ENCODE measurements at regions not wholly inside any gene's neighbourhood (a gene's known extent, or its start where the extent isn't known, plus 50 kb on each side); places are given as distances from the start of the nearest gene placed in this dataset.

DNA sequence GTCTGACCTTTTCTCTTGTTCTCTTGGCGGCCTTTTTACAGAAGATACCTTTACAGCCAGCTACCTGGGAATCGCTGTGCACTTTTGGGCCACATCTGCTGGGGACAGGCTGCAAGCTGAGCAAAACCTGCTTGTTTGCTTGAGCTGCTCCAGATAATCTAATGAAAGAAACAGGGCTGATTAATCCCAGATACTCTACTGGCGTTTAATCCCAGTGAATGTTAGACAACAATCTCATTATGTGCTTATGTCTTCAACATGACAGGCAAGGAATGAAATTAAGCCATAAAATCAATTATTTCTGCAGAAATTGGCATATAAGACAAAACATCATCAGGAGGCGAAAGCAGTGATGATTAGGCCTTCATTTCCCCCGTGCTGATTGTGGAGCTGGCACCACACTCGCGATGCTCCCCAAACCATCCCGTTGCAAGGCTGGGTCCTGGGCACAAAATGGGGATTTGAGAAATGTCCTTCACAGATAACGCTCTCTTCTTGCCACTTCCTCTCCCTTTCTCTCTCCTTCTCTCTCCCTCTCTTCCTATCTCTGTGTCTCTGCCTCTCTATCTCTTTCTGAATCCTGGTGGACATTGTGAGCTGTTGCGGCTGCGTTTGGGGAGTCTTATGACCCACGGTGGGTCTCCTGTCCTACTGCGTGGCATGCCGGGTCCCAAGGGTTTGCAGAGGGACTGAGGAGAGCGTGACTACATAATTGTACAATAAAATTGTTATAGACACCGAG, 1053.8 kb downstream of the TBC1D22A start:
- H3K4me3 ChIP-seq (ENCODE audit: low read depth in 1 of 2, low read length in 2 of 2) = no peak overlapping the region
- peaks cover 0 to 3% of the 10 kb centered on the region in 2 donors for H3K27me3 ChIP-seq (ENCODE audit: control insufficient read depth in 1 of 2, insufficient read depth in 2 of 2, low read length in 2 of 2)
- no peaks in the 10 kb centered on the region for H3K4me1 ChIP-seq (ENCODE audit: control insufficient read depth in 1 of 2, insufficient read depth in 2 of 2, low read length in 2 of 2)
- H3K9me3 ChIP-seq (ENCODE audit: control insufficient read depth in 1 of 2, low read length in 2 of 2) = peaks cover 0 to 19% of the 10 kb centered on the region in 2 donors
- H3K9ac ChIP-seq (ENCODE audit: low read depth in 1 of 2, low read length in 2 of 2) = no peak overlapping the region
- H3K27ac ChIP-seq (ENCODE audit: low read depth, low read length) = no peak overlapping the region
- no peaks in the 10 kb centered on the region for H3K36me3 ChIP-seq (ENCODE audit: control insufficient read depth in 1 of 2, insufficient read depth in 2 of 2, low read length in 2 of 2)

DNA sequence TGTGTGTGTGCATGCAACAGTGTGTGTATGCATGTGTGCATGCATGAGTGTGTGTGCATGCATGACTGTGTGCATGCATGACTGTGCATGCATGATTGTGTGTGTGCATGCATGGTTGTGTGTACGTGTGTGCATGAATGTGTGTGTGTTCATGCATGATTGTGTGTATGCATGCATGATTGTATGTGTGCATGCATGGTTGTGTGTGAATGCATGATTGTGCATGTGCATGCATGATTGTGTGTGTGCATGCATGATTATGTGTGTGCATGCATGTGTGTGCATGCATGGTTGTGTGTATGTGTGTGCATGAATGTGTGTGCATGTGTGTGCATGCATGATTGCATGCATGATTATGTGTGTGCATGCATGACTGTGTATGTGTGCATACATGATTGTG, 1052.0 kb downstream of the TBC1D22A start:
- Histone ChIP-seq H3K4me3 (ENCODE audit: low read depth in 1 of 2, low read length in 2 of 2) (no peak overlapping the region), H3K27ac (ENCODE audit: low read depth, low read length) (no peak overlapping the region), H3K9me3 (ENCODE audit: control insufficient read depth in 1 of 2, low read length in 2 of 2) (peaks cover 0 to 19% of the 10 kb centered on the region in 2 donors), H3K4me1 (ENCODE audit: control insufficient read depth in 1 of 2, insufficient read depth in 2 of 2, low read length in 2 of 2) (no peaks in the 10 kb centered on the region), H3K27me3 (ENCODE audit: control insufficient read depth in 1 of 2, insufficient read depth in 2 of 2, low read length in 2 of 2) (peaks cover 0 to 3% of the 10 kb centered on the region in 2 donors), H3K36me3 (ENCODE audit: control insufficient read depth in 1 of 2, insufficient read depth in 2 of 2, low read length in 2 of 2) (no peaks in the 10 kb centered on the region), H3K9ac (ENCODE audit: low read depth in 1 of 2, low read length in 2 of 2) (no peak overlapping the region)

DNA sequence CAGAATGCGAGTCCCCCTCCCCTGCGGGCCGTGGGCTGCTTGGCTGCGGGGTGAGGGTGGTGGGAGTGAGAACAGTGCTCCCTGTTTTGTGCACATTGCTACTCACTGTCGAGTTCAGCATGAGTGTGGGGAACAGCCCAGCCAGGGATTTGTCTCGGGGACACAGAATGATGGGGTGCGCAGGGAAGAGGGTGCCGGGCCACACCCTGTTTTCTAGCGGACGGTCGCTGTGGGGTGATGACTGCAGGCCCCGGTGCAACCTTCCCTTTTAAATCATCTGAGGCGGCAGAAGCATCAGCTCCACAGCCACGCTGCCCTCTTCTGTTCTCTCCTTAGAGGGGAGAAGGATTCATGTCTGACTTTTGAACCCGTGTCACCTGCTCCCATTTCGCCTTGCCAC, 1051.2 kb downstream of the TBC1D22A start:
- Histone ChIP-seq H3K4me3 (ENCODE audit: low read depth in 1 of 2, low read length in 2 of 2) (no peak overlapping the region), H3K27me3 (ENCODE audit: control insufficient read depth in 1 of 2, insufficient read depth in 2 of 2, low read length in 2 of 2) (peaks cover 0 to 3% of the 10 kb centered on the region in 2 donors), H3K4me1 (ENCODE audit: control insufficient read depth in 1 of 2, insufficient read depth in 2 of 2, low read length in 2 of 2) (no peaks in the 10 kb centered on the region), H3K36me3 (ENCODE audit: control insufficient read depth in 1 of 2, insufficient read depth in 2 of 2, low read length in 2 of 2) (no peaks in the 10 kb centered on the region), H3K9me3 (ENCODE audit: control insufficient read depth in 1 of 2, low read length in 2 of 2) (peaks cover 0 to 19% of the 10 kb centered on the region in 2 donors), H3K9ac (ENCODE audit: low read depth in 1 of 2, low read length in 2 of 2) (no peak overlapping the region), H3K27ac (ENCODE audit: low read depth, low read length) (no peak overlapping the region)

DNA sequence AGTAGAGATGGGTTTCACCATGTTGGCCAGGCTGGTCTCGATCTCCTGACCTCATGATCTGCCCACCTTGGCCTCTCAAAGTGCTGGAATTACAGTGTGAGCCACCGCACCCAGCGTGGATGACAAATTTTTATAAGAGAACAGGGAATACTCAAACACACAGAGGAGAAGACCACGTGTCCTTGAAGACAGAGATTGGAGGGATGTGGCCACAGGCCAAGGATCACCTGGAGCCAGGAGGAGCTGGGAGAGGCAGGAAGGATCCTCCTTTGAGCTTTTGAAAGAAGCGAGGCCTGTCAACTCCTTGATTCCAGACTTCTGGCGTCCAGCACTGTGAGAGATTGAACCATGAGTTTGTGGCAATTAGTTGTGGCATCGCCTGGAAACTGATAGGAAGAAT, 1049.5 kb downstream of the TBC1D22A start:
- H3K9ac ChIP-seq (ENCODE audit: low read depth in 1 of 2, low read length in 2 of 2) = no peak overlapping the region
- H3K27me3 ChIP-seq (ENCODE audit: control insufficient read depth in 1 of 2, insufficient read depth in 2 of 2, low read length in 2 of 2) = peaks cover 0 to 3% of the 10 kb centered on the region in 2 donors
- no peaks in the 10 kb centered on the region for H3K4me1 ChIP-seq (ENCODE audit: control insufficient read depth in 1 of 2, insufficient read depth in 2 of 2, low read length in 2 of 2)
- H3K36me3 ChIP-seq (ENCODE audit: control insufficient read depth in 1 of 2, insufficient read depth in 2 of 2, low read length in 2 of 2) = no peaks in the 10 kb centered on the region
- peaks cover 0 to 15% of the 10 kb centered on the region in 2 donors for H3K9me3 ChIP-seq (ENCODE audit: control insufficient read depth in 1 of 2, low read length in 2 of 2)
- no peak overlapping the region for H3K27ac ChIP-seq (ENCODE audit: low read depth, low read length)
- H3K4me3 ChIP-seq (ENCODE audit: low read depth in 1 of 2, low read length in 2 of 2) = no peak overlapping the region

DNA sequence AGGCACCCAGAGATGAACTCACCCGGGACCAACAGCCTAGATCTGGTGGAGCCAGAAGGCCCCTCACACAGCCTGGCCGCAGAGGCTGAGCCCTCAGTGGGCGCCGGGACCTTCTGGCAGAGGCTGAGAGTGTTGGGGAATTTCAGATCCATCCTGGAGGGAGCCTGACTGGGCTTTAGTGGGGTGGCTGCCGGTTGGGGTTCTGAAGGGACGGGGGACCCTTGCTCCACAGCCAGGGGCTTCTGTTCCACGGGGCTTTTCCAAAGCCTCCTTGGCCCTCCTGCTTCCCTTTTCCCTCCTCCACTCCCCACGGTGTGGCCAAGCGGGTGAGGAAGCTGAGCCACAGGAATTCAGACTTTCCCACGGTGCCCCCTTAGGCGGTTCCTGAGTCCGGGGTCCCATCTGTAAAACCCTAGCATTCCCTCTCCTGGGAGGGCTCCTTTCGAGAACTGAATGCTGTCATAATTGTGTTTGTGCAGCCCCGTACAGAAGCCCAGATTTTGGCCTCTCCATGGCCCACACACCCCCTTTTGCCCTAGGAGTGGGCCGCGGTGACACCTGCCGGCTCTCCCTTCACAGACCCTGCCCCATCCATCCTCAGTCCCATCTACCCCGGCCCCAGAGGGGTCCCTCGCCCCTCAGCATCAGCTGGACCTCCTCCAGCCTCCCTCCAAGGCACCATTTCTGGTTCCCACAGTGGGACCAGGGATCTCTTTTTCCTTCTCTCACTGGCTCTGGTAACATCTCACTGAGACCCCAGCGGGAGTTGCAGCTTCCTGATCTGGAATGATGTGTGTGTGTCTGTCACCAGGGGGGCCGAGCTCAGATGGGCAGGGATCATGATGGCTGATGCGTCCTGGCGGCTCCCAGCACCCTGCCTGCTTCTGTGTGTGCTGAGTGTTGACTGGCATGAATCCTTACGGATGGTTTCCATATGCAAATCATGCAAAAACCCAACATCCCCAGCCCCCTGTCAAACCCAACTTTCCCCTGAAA, 1048.4 kb downstream of the TBC1D22A start:
- Histone ChIP-seq H3K4me3 (ENCODE audit: low read depth in 1 of 2, low read length in 2 of 2) (no peak overlapping the region), H3K27ac (ENCODE audit: low read depth, low read length) (no peak overlapping the region), H3K9me3 (ENCODE audit: control insufficient read depth in 1 of 2, low read length in 2 of 2) (peaks cover 0 to 15% of the 10 kb centered on the region in 2 donors), H3K9ac (ENCODE audit: low read depth in 1 of 2, low read length in 2 of 2) (no peak overlapping the region), H3K27me3 (ENCODE audit: control insufficient read depth in 1 of 2, insufficient read depth in 2 of 2, low read length in 2 of 2) (peaks cover 0 to 3% of the 10 kb centered on the region in 2 donors), H3K36me3 (ENCODE audit: control insufficient read depth in 1 of 2, insufficient read depth in 2 of 2, low read length in 2 of 2) (no peaks in the 10 kb centered on the region), H3K4me1 (ENCODE audit: control insufficient read depth in 1 of 2, insufficient read depth in 2 of 2, low read length in 2 of 2) (no peaks in the 10 kb centered on the region)

DNA sequence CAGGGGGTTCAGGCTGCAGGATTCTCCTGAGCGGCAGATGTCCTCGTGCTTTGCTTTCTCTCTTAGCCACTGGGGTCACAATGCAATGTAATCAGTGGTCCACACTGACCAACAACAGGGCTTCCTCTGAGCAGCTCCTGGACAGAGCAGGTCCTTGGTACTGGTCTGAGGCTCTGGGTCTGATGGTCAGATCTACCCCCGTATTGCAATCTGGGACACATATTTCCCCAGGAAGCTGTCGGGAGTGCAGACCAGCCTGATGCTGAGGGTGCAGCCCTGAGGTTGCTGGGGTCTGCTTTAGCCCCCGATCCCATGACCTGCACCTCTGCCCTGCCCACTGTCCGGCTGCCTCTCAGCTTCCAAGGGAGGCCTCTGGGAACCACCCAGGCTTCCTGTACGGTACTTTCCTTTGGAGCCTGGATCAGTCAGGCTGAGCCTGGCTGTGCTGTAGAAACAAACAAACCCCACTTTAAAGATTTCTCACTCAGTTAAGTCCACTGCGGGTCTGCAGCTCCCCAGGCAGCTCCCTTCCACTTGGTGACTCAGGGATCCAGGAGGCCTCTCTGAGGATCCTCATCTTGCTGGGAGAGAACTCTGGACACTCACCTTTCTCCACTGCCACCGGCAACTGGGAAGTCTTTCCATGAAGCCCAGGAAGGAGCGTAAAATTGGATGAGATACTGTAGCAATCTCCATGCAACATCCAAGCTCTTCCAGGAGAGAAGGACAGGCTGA, 1046.6 kb downstream of the TBC1D22A start:
- Histone ChIP-seq H3K9ac (ENCODE audit: low read depth in 1 of 2, low read length in 2 of 2) (no peak overlapping the region), H3K9me3 (ENCODE audit: control insufficient read depth in 1 of 2, low read length in 2 of 2) (peaks cover 0 to 6% of the 10 kb centered on the region in 2 donors), H3K4me3 (ENCODE audit: low read depth in 1 of 2, low read length in 2 of 2) (no peak overlapping the region), H3K36me3 (ENCODE audit: control insufficient read depth in 1 of 2, insufficient read depth in 2 of 2, low read length in 2 of 2) (no peaks in the 10 kb centered on the region), H3K27ac (ENCODE audit: low read depth, low read length) (no peak overlapping the region), H3K4me1 (ENCODE audit: control insufficient read depth in 1 of 2, insufficient read depth in 2 of 2, low read length in 2 of 2) (no peaks in the 10 kb centered on the region), H3K27me3 (ENCODE audit: control insufficient read depth in 1 of 2, insufficient read depth in 2 of 2, low read length in 2 of 2) (no peaks in the 10 kb centered on the region)

DNA sequence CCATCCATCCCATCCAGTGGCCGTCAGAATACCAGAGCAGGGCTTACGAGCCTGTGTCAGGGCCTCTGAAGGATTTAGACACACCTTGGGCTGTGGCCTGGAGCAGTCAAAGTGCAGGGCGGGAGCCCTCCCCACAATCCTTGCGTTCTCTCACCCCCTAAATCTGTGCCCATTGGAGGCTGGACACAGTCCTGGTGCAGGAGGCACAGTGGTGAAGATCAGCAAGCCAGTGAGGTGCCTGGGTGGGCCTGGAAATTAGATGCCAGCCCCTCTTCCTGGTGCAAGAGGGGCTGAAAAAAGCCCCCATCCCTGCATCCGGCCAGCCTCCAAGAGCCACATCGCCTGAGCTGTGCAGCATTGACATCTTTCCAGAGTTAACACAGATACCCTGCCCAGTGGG, 1045.8 kb downstream of the TBC1D22A start:
- H3K4me1 ChIP-seq (ENCODE audit: control insufficient read depth in 1 of 2, insufficient read depth in 2 of 2, low read length in 2 of 2) = no peaks in the 10 kb centered on the region
- H3K9ac ChIP-seq (ENCODE audit: low read depth in 1 of 2, low read length in 2 of 2) = no peak overlapping the region
- no peak overlapping the region for H3K4me3 ChIP-seq (ENCODE audit: low read depth in 1 of 2, low read length in 2 of 2)
- no peaks in the 10 kb centered on the region for H3K27me3 ChIP-seq (ENCODE audit: control insufficient read depth in 1 of 2, insufficient read depth in 2 of 2, low read length in 2 of 2)
- no peak overlapping the region for H3K27ac ChIP-seq (ENCODE audit: low read depth, low read length)
- no peaks in the 10 kb centered on the region for H3K36me3 ChIP-seq (ENCODE audit: control insufficient read depth in 1 of 2, insufficient read depth in 2 of 2, low read length in 2 of 2)
- H3K9me3 ChIP-seq (ENCODE audit: control insufficient read depth in 1 of 2, low read length in 2 of 2) = no peaks in the 10 kb centered on the region

DNA sequence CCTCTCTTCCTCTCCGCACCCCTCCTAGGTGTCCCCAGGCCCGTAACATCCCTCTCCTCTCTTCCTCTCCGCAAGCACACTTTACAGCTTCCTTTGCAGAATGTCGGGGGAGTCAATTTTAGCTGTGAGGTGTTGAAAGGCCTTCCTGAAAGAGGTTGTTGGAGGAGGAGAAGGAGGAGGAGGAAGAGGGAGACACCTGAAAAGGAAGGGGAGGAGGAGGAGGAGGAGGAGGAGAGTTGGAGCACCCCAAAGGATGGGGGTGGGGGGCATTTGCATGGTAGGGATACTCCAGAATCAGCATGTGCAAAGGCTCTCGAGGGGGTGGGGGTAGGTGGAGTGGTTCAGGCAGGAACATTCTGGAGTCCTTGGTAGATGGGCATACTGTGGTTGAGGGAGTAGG, 1045.1 kb downstream of the TBC1D22A start:
- H3K9ac ChIP-seq (ENCODE audit: low read depth in 1 of 2, low read length in 2 of 2) = no peak overlapping the region
- no peaks in the 10 kb centered on the region for H3K4me1 ChIP-seq (ENCODE audit: control insufficient read depth in 1 of 2, insufficient read depth in 2 of 2, low read length in 2 of 2)
- H3K27ac ChIP-seq (ENCODE audit: low read depth, low read length) = no peak overlapping the region
- no peaks in the 10 kb centered on the region for H3K27me3 ChIP-seq (ENCODE audit: control insufficient read depth in 1 of 2, insufficient read depth in 2 of 2, low read length in 2 of 2)
- H3K9me3 ChIP-seq (ENCODE audit: control insufficient read depth in 1 of 2, low read length in 2 of 2) = no peaks in the 10 kb centered on the region
- H3K4me3 ChIP-seq (ENCODE audit: low read depth in 1 of 2, low read length in 2 of 2) = no peak overlapping the region
- H3K36me3 ChIP-seq (ENCODE audit: control insufficient read depth in 1 of 2, insufficient read depth in 2 of 2, low read length in 2 of 2) = no peaks in the 10 kb centered on the region

DNA sequence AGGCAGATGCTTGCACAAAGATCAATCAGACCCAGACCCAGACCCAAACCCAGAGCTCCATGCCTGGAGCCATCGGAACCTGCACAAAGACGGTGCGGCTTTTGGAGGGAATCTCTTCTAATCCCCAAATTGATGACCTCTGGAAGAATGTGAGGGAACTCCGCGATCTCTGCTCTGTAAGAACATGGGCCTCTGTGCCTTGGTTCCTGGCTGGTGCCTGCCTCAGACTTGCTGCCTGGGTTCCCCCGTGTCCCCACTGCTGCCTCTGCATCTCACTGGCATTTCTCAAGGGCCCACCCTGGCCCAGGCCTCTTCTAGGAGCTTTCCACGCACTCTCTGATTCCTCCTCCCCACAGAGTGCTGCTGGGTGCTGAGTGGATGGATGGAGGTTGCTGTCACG, 1044.4 kb downstream of the TBC1D22A start:
- H3K27me3 ChIP-seq (ENCODE audit: control insufficient read depth in 1 of 2, insufficient read depth in 2 of 2, low read length in 2 of 2) = no peaks in the 10 kb centered on the region

More for the DNA sequence above, 1044.4 kb downstream of the TBC1D22A start:
- Histone ChIP-seq H3K4me3 (ENCODE audit: low read depth in 1 of 2, low read length in 2 of 2) (no peak overlapping the region), H3K4me1 (ENCODE audit: control insufficient read depth in 1 of 2, insufficient read depth in 2 of 2, low read length in 2 of 2) (no peaks in the 10 kb centered on the region), H3K27ac (ENCODE audit: low read depth, low read length) (no peak overlapping the region), H3K9me3 (ENCODE audit: control insufficient read depth in 1 of 2, low read length in 2 of 2) (no peaks in the 10 kb centered on the region), H3K36me3 (ENCODE audit: control insufficient read depth in 1 of 2, insufficient read depth in 2 of 2, low read length in 2 of 2) (no peaks in the 10 kb centered on the region), H3K9ac (ENCODE audit: low read depth in 1 of 2, low read length in 2 of 2) (no peak overlapping the region)

All from duodenal mucosa (tissue), 2 donors.